Naive thymus-derived CD4-positive, alpha-beta T cell (primary cell): ENCODE measurements at regions not wholly inside any gene's neighbourhood (a gene's known extent, or its start where the extent isn't known, plus 50 kb on each side); places are given as distances from the start of the nearest gene placed in this dataset.

Experiments
- ATAC-seq: fragments of 150-1000 bp; cut with Tn5 transposase; 2 replicates; pipeline ENCODE4 v1.10.0; 2021; ENCODE audit warnings: mild to moderate bottlenecking, moderate library complexity
- CTCF ChIA-PET: fragments of 350-600 bp; sonication (Branson Sonifier 250); formaldehyde crosslinking; loops from one replicate; lab custom pipeline; 2021; ENCODE audit warnings: antibody characterized with exemption; lab: Charles Lee
- POLR2A ChIA-PET: fragments of 350-600 bp; sonication (Branson Sonifier 250); formaldehyde crosslinking; loops from one replicate; lab custom pipeline; 2021; ENCODE audit warnings: antibody characterized with exemption, inconsistent platforms; lab: Charles Lee
- DNase-seq, 9 donors: peaks; one replicate each; pipeline versions ENCODE4 v3.0.0 to v3.0.0-alpha.2; 2020 to 2022; ENCODE audit warnings: mixed read lengths in 1 of 9
- H3K27ac ChIP-seq: one replicate; pipeline ENCODE4 v1.7.0; 2013; ENCODE audit warnings: mild to moderate bottlenecking, low read depth, low read length, moderate library complexity
- H3K27me3 ChIP-seq, 2 donors: one replicate each; pipeline ENCODE4 v1.7.0; 2013; ENCODE audit warnings: low read length in 2 of 2, mild to moderate bottlenecking in 2 of 2, moderate library complexity in 2 of 2; ENCODE audit not compliant: control insufficient read depth in 2 of 2, insufficient read depth in 2 of 2
- H3K36me3 ChIP-seq, 3 experiments: 1 replicate in 2 of 3; 2 replicates in 1 of 3; pipeline ENCODE4 v1.7.0; 2013; ENCODE audit warnings: low read length in 3 of 3, mild to moderate bottlenecking in 3 of 3, moderate library complexity in 1 of 3; ENCODE audit not compliant: insufficient read depth in 3 of 3, control insufficient read depth in 2 of 3
- H3K4me1 ChIP-seq, 2 donors: one replicate each; pipeline ENCODE4 v1.7.0; 2013; ENCODE audit warnings: low read length in 2 of 2, mild to moderate bottlenecking in 2 of 2, moderate library complexity in 1 of 2; ENCODE audit not compliant: control insufficient read depth in 2 of 2, insufficient read depth in 2 of 2
- H3K4me3 ChIP-seq: 2 replicates; pipeline ENCODE4 v1.7.0; 2013; ENCODE audit warnings: mild to moderate bottlenecking, low read length
- H3K9me3 ChIP-seq, 3 experiments: 1 replicate in 2 of 3; 2 replicates in 1 of 3; pipeline ENCODE4 v1.7.0; 2013; ENCODE audit warnings: low read length in 3 of 3; ENCODE audit not compliant: control insufficient read depth in 2 of 3
- H3K27ac Mint-ChIP-seq, 9 donors: one replicate each; pipeline ENCODE4 v1.8.0; 2020 to 2022; ENCODE audit warnings: mixed read lengths in 9 of 9, mild to moderate bottlenecking in 8 of 9, moderate library complexity in 5 of 9, inconsistent platforms in 2 of 9
- H3K27me3 Mint-ChIP-seq, 5 donors: one replicate each; pipeline ENCODE4 v1.8.0; 2021 to 2022; ENCODE audit warnings: mixed read lengths in 5 of 5, mild to moderate bottlenecking in 1 of 5
- H3K36me3 Mint-ChIP-seq, 5 donors: one replicate each; pipeline ENCODE4 v1.8.0; 2020 to 2022; ENCODE audit warnings: mixed read lengths in 5 of 5, mild to moderate bottlenecking in 3 of 5, inconsistent platforms in 1 of 5
- H3K4me1 Mint-ChIP-seq, 7 donors: one replicate each; pipeline ENCODE4 v1.8.0; 2020 to 2022; ENCODE audit warnings: mixed read lengths in 7 of 7, mild to moderate bottlenecking in 3 of 7, inconsistent platforms in 1 of 7
- H3K4me3 Mint-ChIP-seq, 10 donors: one replicate each; pipeline ENCODE4 v1.8.0; 2020 to 2022; ENCODE audit warnings: mild to moderate bottlenecking in 10 of 10, mixed read lengths in 10 of 10, moderate library complexity in 6 of 10, inconsistent platforms in 2 of 10
- H3K9me3 Mint-ChIP-seq, 11 donors: one replicate each; pipeline ENCODE4 v1.8.0; 2020 to 2022; ENCODE audit warnings: mixed read lengths in 11 of 11, mild to moderate bottlenecking in 4 of 11, inconsistent platforms in 1 of 11, moderate library complexity in 1 of 11
- intact Hi-C, 2 donors: fragments of 100-400 bp; cut with micrococcal nuclease; formaldehyde crosslinking; loops; one replicate each; pipeline ENCODE4 v1.15.1; 2023

- Mint-ChIP-seq H3K9me3 (no peaks in the 10 kb centered on the region), H3K4me1 (peaks cover 0 to 5% (median 0%) of the 10 kb centered on the region in 7 donors), H3K27me3 (peaks cover 36 to 76% (median 52%) of the 10 kb centered on the region in 5 donors), H3K36me3 (no peaks in the 10 kb centered on the region), H3K4me3 (no peak overlapping the region), H3K27ac (no peak overlapping the region)
- no peak for ATAC-seq
- ChIA-PET CTCF (interaction anchor here (1.1 kb wide), 1 partner anchor 9 kb away, joined by 4 read pairs; no protein-coding TSS in a partner anchor), POLR2A (no interaction called here)
- H3K4me3 ChIP-seq: no peak overlapping the region
- peaks cover 0 to 1% of the 10 kb centered on the region in 2 donors for H3K27me3 ChIP-seq
- DNase-seq: no peak
- intact Hi-C loops: no loop called here
- H3K36me3 ChIP-seq: no peaks in the 10 kb centered on the region
- H3K4me1 ChIP-seq: no peaks in the 10 kb centered on the region
- no peaks in the 10 kb centered on the region for H3K9me3 ChIP-seq
- H3K27ac ChIP-seq: no peak overlapping the region
Observed at GRCh38 chr4:174118171-174118570, 165.3 kb downstream of the FBXO8 start.

GRCh38 chr4:174117445-174117844 lies 166.0 kb downstream of the FBXO8 start:
- Histone ChIP-seq H3K9me3 (no peaks in the 10 kb centered on the region), H3K4me3 (no peak overlapping the region), H3K27ac (no peak overlapping the region), H3K36me3 (no peaks in the 10 kb centered on the region), H3K4me1 (no peaks in the 10 kb centered on the region), H3K27me3 (peaks cover 0 to 6% of the 10 kb centered on the region in 2 donors)
- DNase-seq (no peak), ATAC-seq (no peak)
- Mint-ChIP-seq H3K4me1 (peaks cover 0 to 5% (median 0%) of the 10 kb centered on the region in 7 donors), H3K36me3 (no peaks in the 10 kb centered on the region), H3K4me3 (no peak overlapping the region), H3K9me3 (no peaks in the 10 kb centered on the region), H3K27me3 (peaks cover 29 to 71% (median 52%) of the 10 kb centered on the region in 5 donors), H3K27ac (no peak overlapping the region)
- ChIA-PET POLR2A (no interaction called here), CTCF (interaction anchor here (1.1 kb wide), 1 partner anchor 10 kb away, joined by 4 read pairs; no protein-coding TSS in a partner anchor)
- intact Hi-C loops: no loop called here

GRCh38 chr4:174116021-174116420 lies 167.4 kb downstream of the FBXO8 start:
- H3K36me3 ChIP-seq: no peaks in the 10 kb centered on the region
- no peaks in the 10 kb centered on the region for H3K4me1 ChIP-seq
- Mint-ChIP-seq H3K9me3 (no peaks in the 10 kb centered on the region), H3K36me3 (no peaks in the 10 kb centered on the region), H3K4me3 (no peak overlapping the region), H3K27me3 (peaks cover 28 to 70% (median 53%) of the 10 kb centered on the region in 5 donors), H3K27ac (no peak overlapping the region), H3K4me1 (peaks cover 0 to 5% (median 0%) of the 10 kb centered on the region in 7 donors)
- ATAC-seq: no peak
- H3K27ac ChIP-seq: no peak overlapping the region
- intact Hi-C loops: no loop called here
- CTCF ChIA-PET: no interaction called here
- H3K27me3 ChIP-seq: peaks cover 0 to 6% of the 10 kb centered on the region in 2 donors
- no peak overlapping the region for H3K4me3 ChIP-seq
- H3K9me3 ChIP-seq: no peaks in the 10 kb centered on the region
- no peak for DNase-seq
- POLR2A ChIA-PET: no interaction called here

- Mint-ChIP-seq H3K4me3 (no peak overlapping the region), H3K9me3 (no peaks in the 10 kb centered on the region), H3K27ac (no peak overlapping the region), H3K4me1 (peaks cover 0 to 2% (median 0%) of the 10 kb centered on the region in 7 donors), H3K36me3 (no peaks in the 10 kb centered on the region), H3K27me3 (peaks cover 23 to 48% (median 41%) of the 10 kb centered on the region in 5 donors)
- Histone ChIP-seq H3K36me3 (no peaks in the 10 kb centered on the region), H3K9me3 (no peaks in the 10 kb centered on the region), H3K4me3 (no peak overlapping the region), H3K4me1 (no peaks in the 10 kb centered on the region), H3K27me3 (peaks cover 0 to 11% of the 10 kb centered on the region in 2 donors), H3K27ac (no peak overlapping the region)
- CTCF ChIA-PET: no interaction called here
- intact Hi-C loops: no loop called here
- ATAC-seq (no peak), DNase-seq (no peak)
- POLR2A ChIA-PET: no interaction called here
Observed at GRCh38 chr4:174111422-174111821, 172.0 kb downstream of the FBXO8 start.

- Histone ChIP-seq H3K4me1 (no peaks in the 10 kb centered on the region), H3K27me3 (peaks cover 0 to 11% of the 10 kb centered on the region in 2 donors), H3K4me3 (no peak overlapping the region), H3K27ac (no peak overlapping the region), H3K9me3 (no peaks in the 10 kb centered on the region), H3K36me3 (no peaks in the 10 kb centered on the region)
- Mint-ChIP-seq H3K9me3 (no peaks in the 10 kb centered on the region), H3K27ac (no peak overlapping the region), H3K4me3 (no peak overlapping the region), H3K27me3 (peaks cover 23 to 46% (median 34%) of the 10 kb centered on the region in 5 donors), H3K36me3 (no peaks in the 10 kb centered on the region), H3K4me1 (peaks cover 0 to 2% (median 0%) of the 10 kb centered on the region in 7 donors)
- CTCF ChIA-PET: no interaction called here
- intact Hi-C loops: no loop called here
- DNase-seq (no peak), ATAC-seq (no peak)
- POLR2A ChIA-PET: no interaction called here
Observed at GRCh38 chr4:174110180-174110579, 173.3 kb downstream of the FBXO8 start.

GRCh38 chr4:174107746-174108354 lies 175.6 kb downstream of the FBXO8 start:
- no peaks in the 10 kb centered on the region for H3K9me3 Mint-ChIP-seq
- ATAC-seq (peak; percentile 34), DNase-seq (no peak)
- H3K36me3 Mint-ChIP-seq: no peaks in the 10 kb centered on the region
- H3K9me3 ChIP-seq: no peaks in the 10 kb centered on the region
- POLR2A ChIA-PET: no interaction called here
- peaks cover 0 to 12% of the 10 kb centered on the region in 2 donors for H3K27me3 ChIP-seq
- no peak overlapping the region for H3K4me3 Mint-ChIP-seq
- H3K4me1 ChIP-seq: no peaks in the 10 kb centered on the region
- H3K4me3 ChIP-seq: no peak overlapping the region
- CTCF ChIA-PET: no interaction called here
- no peaks in the 10 kb centered on the region for H3K36me3 ChIP-seq
- H3K27ac ChIP-seq: no peak overlapping the region
- H3K27ac Mint-ChIP-seq: no peak overlapping the region
- intact Hi-C loops: no loop called here
- peaks cover 16 to 38% (median 27%) of the 10 kb centered on the region in 5 donors for H3K27me3 Mint-ChIP-seq
- peaks cover 0 to 2% (median 0%) of the 10 kb centered on the region in 7 donors for H3K4me1 Mint-ChIP-seq

- H3K4me3 Mint-ChIP-seq: no peak overlapping the region
- Histone ChIP-seq H3K4me1 (no peaks in the 10 kb centered on the region), H3K9me3 (no peaks in the 10 kb centered on the region), H3K36me3 (no peaks in the 10 kb centered on the region), H3K27ac (no peak overlapping the region), H3K27me3 (peaks cover 0 to 14% of the 10 kb centered on the region in 2 donors), H3K4me3 (no peak overlapping the region)
- ATAC-seq (no peak), DNase-seq (no peak)
- H3K27ac Mint-ChIP-seq: no peak overlapping the region
- peaks cover 0 to 2% (median 0%) of the 10 kb centered on the region in 7 donors for H3K4me1 Mint-ChIP-seq
- ChIA-PET CTCF (no interaction called here), POLR2A (no interaction called here)
- H3K9me3 Mint-ChIP-seq: no peaks in the 10 kb centered on the region
- no peaks in the 10 kb centered on the region for H3K36me3 Mint-ChIP-seq
- peaks cover 10 to 31% (median 20%) of the 10 kb centered on the region in 5 donors for H3K27me3 Mint-ChIP-seq
- intact Hi-C loops: no loop called here
Observed at GRCh38 chr4:174105202-174105601, 178.3 kb downstream of the FBXO8 start.
